Fibroblast of skin of left biceps (primary cell): ENCODE measurements at regions not wholly inside any gene's neighbourhood (a gene's known extent, or its start where the extent isn't known, plus 50 kb on each side); places are given as distances from the start of the nearest gene placed in this dataset.
A peak's percentile ranks its signal among the peaks of the same experiment; 100 is the strongest.

Experiments used
- DNase-seq, 2 experiments: peaks; one replicate each; pipeline ENCODE4 v3.0.0-alpha.2; 2013; ENCODE audit warnings: low read depth in 2 of 2

- no peak for DNase-seq
Measured at GRCh38 chr7:24341691-24342413, 57.9 kb downstream of the NPY start.

DNA sequence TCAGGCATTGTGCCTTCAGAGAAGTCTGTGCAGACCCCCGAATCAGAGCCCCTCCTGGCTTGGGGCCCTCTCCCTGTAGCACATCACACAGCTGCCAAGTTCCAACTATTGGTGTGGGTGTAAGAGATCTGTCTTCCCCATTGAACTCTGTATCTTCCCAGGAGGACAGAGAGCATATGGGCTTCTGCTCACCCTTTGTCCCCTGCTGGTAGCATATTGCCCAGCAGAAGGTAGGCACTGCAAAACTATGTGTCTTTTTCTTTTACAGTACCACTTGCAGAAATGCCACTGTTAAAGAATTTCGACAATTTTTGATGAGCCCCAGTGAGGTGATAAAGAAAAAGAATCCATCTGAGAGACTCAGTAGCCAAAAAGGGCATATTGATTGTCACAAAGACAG, 59.6 kb downstream of the NPY start:
- DNase-seq, result no peak

GRCh38 chr7:24346129-24346528, 62.1 kb downstream of the NPY start:
- DNase-seq, result no peak

- no peak for DNase-seq
Measured at GRCh38 chr7:24346716-24347115, 62.7 kb downstream of the NPY start.

- DNase-seq, result no peak
Measured at GRCh38 chr7:24349339-24349738, 65.3 kb downstream of the NPY start.

DNA sequence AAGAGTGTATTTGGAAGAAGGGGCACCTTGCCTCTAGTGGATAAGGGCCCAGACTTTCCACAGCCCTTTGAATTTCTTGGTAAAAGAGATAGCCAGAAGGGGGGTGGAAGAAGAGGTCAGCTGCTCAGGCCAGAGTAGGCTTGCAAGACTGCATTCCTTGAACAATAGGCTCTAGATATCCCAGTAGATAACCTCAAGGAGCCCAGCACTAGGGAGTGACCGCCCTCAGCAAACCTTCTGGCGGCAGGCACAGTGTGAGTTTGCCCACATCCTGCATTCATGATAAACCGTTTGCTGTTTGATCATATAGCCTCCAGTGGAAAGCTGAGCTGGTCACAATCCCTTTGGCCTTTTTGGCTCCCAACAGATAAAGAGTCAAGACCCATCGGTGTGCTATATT, 70.5 kb downstream of the NPY start:
- no peak for DNase-seq

DNA sequence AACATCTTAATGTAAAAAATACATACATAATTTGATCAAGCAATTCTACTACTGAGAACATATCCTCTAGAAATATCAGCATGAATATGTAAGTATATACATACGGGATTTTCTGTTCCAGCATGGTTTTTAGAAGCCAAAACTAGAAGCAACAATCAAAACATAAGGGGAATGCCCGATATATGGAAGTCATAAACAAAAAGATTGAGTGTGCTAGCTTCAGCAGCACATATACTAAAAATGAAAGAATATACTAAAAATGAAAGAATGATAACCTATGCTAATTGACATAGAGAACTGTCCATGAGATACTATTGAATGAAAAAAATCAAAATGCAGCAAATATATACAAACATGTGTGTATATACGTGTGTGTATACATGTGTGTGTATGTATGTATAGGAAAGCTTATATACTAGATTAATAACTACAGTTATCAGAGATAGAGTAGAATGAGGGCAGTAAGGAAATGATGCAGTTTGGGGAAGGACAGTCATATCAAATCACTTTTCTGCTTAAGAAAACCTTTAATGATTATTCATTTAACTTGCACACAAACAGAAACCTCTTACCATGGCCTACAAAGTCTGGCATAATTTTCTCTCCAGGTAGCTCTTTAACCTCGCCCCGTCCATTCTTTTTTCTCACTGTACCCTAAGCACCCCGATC, 72.9 kb downstream of the NPY start:
- no peak for DNase-seq

GRCh38 chr7:24361001-24361400, 77.0 kb downstream of the NPY start:
- no peak for DNase-seq

GRCh38 chr7:24365606-24366005, 81.6 kb downstream of the NPY start:
- no peak for DNase-seq

GRCh38 chr7:24366876-24367275, 82.9 kb downstream of the NPY start:
- DNase-seq, result no peak

- DNase-seq, result no peak
Measured at GRCh38 chr7:24368161-24368560, 84.2 kb downstream of the NPY start.

- DNase-seq, result no peak
Measured at GRCh38 chr7:24370541-24370940, 86.6 kb downstream of the NPY start.

DNA sequence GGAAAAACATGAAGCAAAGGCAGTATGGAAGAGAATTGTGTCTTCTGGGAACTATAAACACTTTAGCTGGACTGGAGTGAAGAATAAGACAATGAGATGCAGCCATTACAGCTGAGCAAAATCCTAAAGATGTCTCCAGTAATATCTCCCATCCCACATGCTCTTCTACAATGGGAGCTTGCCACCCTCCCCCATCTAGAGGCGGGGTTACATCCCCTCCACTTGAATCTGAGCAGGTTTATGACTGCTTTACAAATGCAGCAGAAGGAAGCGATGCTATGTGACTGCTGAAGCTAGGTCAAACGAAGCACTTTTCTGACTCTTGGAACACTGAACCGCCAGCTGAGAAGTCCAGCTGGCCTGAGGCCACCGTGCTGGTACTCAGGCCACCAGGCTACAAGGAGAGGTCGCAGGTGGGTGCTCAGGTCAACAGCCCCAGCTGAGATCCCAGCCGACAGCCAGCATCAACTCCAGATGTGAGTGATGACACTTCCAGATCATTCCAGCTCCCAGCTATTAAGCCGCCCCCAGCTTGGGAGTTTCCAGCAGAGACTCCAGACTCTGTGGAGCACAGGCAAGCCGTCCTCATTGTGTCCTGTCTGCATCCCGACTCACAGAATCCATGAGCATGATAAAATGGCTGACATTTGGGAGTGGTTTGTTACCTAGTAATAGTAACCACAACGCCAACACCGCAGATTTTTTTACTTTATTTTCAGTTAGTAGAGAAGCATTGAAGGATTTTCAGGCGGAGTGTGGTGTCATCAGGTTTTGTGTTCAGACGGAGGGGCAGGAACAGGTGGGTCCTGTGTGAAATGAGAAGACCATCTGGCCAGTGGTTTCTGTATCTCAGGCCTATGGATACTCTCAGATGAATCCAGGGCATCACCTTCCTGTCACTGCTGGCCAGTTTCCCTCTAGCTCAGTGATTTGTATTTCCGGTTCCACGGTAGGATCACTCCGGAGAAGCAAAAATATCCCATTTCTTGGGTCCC, 89.3 kb downstream of the NPY start:
- no peak for DNase-seq

- peak; percentile 9 to 12 for DNase-seq
Measured at GRCh38 chr7:24378871-24379616, 95.1 kb downstream of the NPY start.

DNA sequence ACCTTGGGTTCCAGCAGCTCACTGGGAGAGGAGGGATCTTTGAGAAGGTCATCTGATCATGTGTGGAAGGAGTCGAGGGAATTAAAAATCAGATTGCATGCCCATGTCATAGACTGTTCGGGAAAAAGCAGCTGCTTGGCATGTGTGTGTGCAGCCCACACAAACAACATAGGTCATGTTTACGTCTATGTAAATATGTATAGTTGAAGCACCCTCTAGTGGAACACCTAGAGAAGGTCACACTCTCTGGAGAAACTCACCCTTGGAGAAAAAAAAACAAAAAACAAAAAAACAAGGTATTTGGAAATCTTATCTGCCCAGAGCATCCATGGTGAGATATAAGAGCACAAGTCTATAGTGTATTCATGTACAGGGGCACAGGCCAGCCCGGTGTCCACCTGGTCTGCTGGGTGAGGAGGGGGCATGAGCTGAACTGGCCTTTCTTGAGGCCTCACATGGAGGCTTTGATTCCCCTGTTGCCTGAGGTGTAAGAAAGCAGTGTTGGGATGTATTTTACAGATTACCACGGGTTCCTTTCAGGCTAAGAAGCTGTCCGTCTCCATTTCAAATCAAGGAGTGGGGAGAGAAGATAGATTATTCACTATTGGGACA, 98.0 kb downstream of the NPY start:
- DNase-seq, result no peak

- no peak for DNase-seq
Measured at GRCh38 chr7:24383055-24383454, 99.1 kb downstream of the NPY start.

- DNase-seq, result no peak
Measured at GRCh38 chr7:24384362-24385030, 100.5 kb downstream of the NPY start.

- DNase-seq, result no peak
Measured at GRCh38 chr7:24388212-24388611, 104.2 kb downstream of the NPY start.

DNA sequence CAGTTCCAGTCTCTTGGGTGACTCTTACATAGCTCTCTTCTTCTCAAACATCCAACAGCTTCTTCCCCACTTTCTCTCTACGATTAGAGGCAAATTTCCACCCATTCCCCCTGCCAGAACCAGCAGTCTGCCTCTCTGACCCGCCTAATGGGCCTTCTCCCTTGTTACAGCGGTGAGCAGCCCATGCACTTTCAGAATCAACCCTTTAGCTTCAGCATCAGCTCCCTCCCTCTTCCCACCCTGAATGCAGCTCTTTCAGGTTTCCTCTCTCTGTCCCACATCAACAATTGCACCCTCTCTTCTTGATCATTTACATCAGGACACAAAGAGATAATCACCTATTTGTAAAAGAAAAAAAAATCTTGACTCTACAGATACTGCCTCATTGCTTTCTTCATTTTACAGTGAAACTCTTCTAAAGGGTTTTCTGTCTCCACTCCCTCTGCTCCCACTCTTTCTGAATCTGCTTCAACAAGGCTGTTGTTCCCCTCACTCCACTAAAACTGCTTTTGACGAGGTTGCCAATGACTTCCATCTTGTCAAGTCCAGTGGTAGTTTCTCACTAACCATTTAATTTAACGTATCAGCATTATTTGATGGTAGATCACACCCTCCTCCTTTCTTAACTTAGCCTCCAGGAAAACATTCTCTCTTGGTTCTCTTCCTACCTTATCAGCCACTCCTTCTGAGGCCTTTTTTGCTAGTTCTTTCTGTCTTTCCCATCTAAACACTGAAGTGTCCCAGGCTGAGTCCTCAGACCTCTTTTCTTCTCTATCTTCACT, 106.6 kb downstream of the NPY start:
- DNase-seq, result no peak

DNA sequence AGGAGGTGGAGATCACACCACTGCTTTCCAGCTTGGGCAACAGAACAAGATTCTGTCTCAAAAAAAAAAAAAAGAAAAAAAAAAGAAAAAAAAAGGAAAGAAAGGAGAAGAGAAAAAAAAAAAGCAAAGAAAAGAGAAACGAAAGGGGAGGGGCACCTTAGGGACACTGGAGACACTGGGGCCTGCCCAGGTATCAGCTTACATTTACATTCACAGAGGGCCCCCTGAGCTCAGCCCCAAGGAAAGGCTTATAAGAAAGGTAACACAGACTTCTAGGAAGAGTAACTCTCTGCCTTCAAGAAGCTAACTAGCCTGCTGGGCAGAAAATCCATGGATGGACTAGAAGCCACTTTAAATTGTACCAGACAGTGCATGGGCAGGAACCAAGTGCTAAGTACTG, 108.8 kb downstream of the NPY start:
- DNase-seq, result no peak
